Neural cell (in vitro differentiated cells): ENCODE measurements at regions not wholly inside any gene's neighbourhood (a gene's known extent, or its start where the extent isn't known, plus 50 kb on each side); places are given as distances from the start of the nearest gene placed in this dataset.

Experiments used
- H2AFZ ChIP-seq: fragments of 200-600, 300-800 bp; sonication (generic), shearing (Covaris generic); 2 replicates; pipeline ENCODE4 v1.6.0; 2014; ENCODE audit warnings: low read depth, mild to moderate bottlenecking, antibody characterized with exemption, low read length, moderate library complexity
- H3F3A ChIP-seq: fragments of 200-600 bp; shearing (Covaris generic); 2 replicates; pipeline ENCODE4 v1.6.1; 2016; ENCODE audit warnings: mild to moderate bottlenecking, moderate library complexity, mixed read lengths, antibody characterized with exemption, low read length; ENCODE audit not compliant: insufficient read depth, poor library complexity, severe bottlenecking
- H3K27ac ChIP-seq: fragments of 200-600, 300-800 bp; sonication (generic), shearing (Covaris generic); 2 replicates; pipeline ENCODE4 v1.5.1; 2014; ENCODE audit warnings: mild to moderate bottlenecking, low read length, moderate library complexity
- H3K27me3 ChIP-seq: fragments of 300-800, 200-600 bp; sonication (generic), shearing (Covaris generic); 2 replicates; pipeline ENCODE4 v1.6.0; 2014; ENCODE audit warnings: mild to moderate bottlenecking, low read depth, low read length, moderate library complexity; ENCODE audit not compliant: insufficient read depth
- H3K36me3 ChIP-seq: fragments of 300-800, 200-600 bp; sonication (generic), shearing (Covaris generic); 2 replicates; pipeline ENCODE4 v1.5.1; 2014; ENCODE audit warnings: mild to moderate bottlenecking, antibody characterized with exemption, low read length, moderate library complexity; ENCODE audit not compliant: insufficient read depth
- H3K4me2 ChIP-seq: fragments of 300-800, 200-600 bp; sonication (generic), shearing (Covaris generic); 2 replicates; pipeline ENCODE4 v1.6.0; 2014; ENCODE audit warnings: mild to moderate bottlenecking, low read length
- H3K4me3 ChIP-seq: fragments of 300-800, 200-600 bp; sonication (generic), shearing (Covaris generic); 2 replicates; pipeline ENCODE4 v1.5.1; 2014; ENCODE audit warnings: mild to moderate bottlenecking, low read length, moderate library complexity
- H3K79me2 ChIP-seq: fragments of 200-600 bp; shearing (Covaris generic); replicated peaks from 2 replicates; pipeline ENCODE4 v1.6.0; 2014; ENCODE audit warnings: mild to moderate bottlenecking, low read length, moderate library complexity; ENCODE audit not compliant: insufficient read depth
- H3K9ac ChIP-seq: fragments of 300-800, 200-600 bp; sonication (generic), shearing (Covaris generic); 2 replicates; pipeline ENCODE4 v1.6.1; 2016; ENCODE audit warnings: mild to moderate bottlenecking, low read length, mixed read lengths
- H3K9me2 ChIP-seq: fragments of 200-600 bp; shearing (Covaris generic); 2 replicates; pipeline ENCODE4 v1.6.1; 2016; ENCODE audit warnings: mild to moderate bottlenecking, low read length, mixed read lengths; ENCODE audit not compliant: insufficient read depth
- H3K9me3 ChIP-seq: fragments of 200-600, 300-800 bp; sonication (generic), shearing (Covaris generic); 2 replicates; pipeline ENCODE4 v1.6.1; 2016; ENCODE audit warnings: mild to moderate bottlenecking, mixed run types, low read length, moderate library complexity, mixed read lengths
- H4K20me1 ChIP-seq: fragments of 200-600 bp; shearing (Covaris generic); 2 replicates; pipeline ENCODE4 v1.6.1; 2016; ENCODE audit warnings: mild to moderate bottlenecking, mixed run types; ENCODE audit not compliant: insufficient read depth
- CTCF ChIP-seq: fragments of 450-650 bp; IDR thresholded peaks from 2 replicates; pipeline ENCODE4 v1.5.1; 2014; ENCODE audit warnings: antibody characterized with exemption, mild to moderate bottlenecking, moderate library complexity; ENCODE audit not compliant: poor library complexity, severe bottlenecking
- EP300 ChIP-seq: fragments of 450-650 bp; conservative IDR thresholded peaks from 2 replicates; pipeline ENCODE4 v1.6.1; 2014; ENCODE audit warnings: antibody characterized with exemption, mild to moderate bottlenecking, moderate library complexity; ENCODE audit not compliant: poor library complexity, severe bottlenecking
- EZH2 ChIP-seq: fragments of 200-600, 300-800 bp; shearing (Covaris generic), sonication (generic); IDR thresholded peaks from 2 replicates; pipeline ENCODE4 v1.6.1; 2014; ENCODE audit warnings: antibody characterized with exemption, low read length, borderline replicate concordance, mild to moderate bottlenecking; ENCODE audit not compliant: insufficient read depth, poor library complexity, severe bottlenecking
- MXI1 ChIP-seq: fragments of 450-650 bp; conservative IDR thresholded peaks from 2 replicates; pipeline ENCODE4 v1.6.1; 2014; ENCODE audit warnings: antibody characterized with exemption, mild to moderate bottlenecking; ENCODE audit not compliant: poor library complexity, severe bottlenecking
- POLR2AphosphoS5 ChIP-seq: IDR thresholded peaks from 2 replicates; pipeline ENCODE4 v1.6.1; 2012
- RAD21 ChIP-seq: fragments of 450-650 bp; conservative IDR thresholded peaks from 2 replicates; pipeline ENCODE4 v1.6.1; 2014; ENCODE audit warnings: antibody characterized with exemption, mild to moderate bottlenecking, moderate library complexity
- REST ChIP-seq: IDR thresholded peaks from 2 replicates; pipeline ENCODE4 v1.6.1; 2012; ENCODE audit warnings: borderline replicate concordance
- SMC3 ChIP-seq: fragments of 450-650 bp; conservative IDR thresholded peaks from 2 replicates; pipeline ENCODE4 v1.6.1; 2014; ENCODE audit warnings: antibody characterized with exemption, mild to moderate bottlenecking, moderate library complexity; ENCODE audit not compliant: poor library complexity
- TAF1 ChIP-seq: IDR thresholded peaks from 2 replicates; pipeline ENCODE4 v1.6.1; 2012; ENCODE audit warnings: low read depth

- no peaks in the 10 kb centered on the region for H3K9me3 ChIP-seq
- no peak overlapping the region for H3K4me2 ChIP-seq
- H3K36me3 ChIP-seq = no peaks in the 10 kb centered on the region
- H3K27ac ChIP-seq = no peak overlapping the region
- H3K79me2 ChIP-seq = no peaks in the 10 kb centered on the region
- H3F3A ChIP-seq = no peaks in the 10 kb centered on the region
- H3K9me2 ChIP-seq = no peaks in the 10 kb centered on the region
- no peaks in the 10 kb centered on the region for H3K27me3 ChIP-seq
- no peak overlapping the region for H2AFZ ChIP-seq
- no peaks in the 10 kb centered on the region for H4K20me1 ChIP-seq
- H3K9ac ChIP-seq = no peak overlapping the region
- no peak for TF ChIP-seq REST
- TF ChIP-seq CTCF = no peak
- TF ChIP-seq RAD21 = no peak
- TF ChIP-seq MXI1 = no peak
- TF ChIP-seq TAF1 = no peak
- TF ChIP-seq EZH2 = no peak
- TF ChIP-seq EP300 = no peak
- TF ChIP-seq SMC3 = no peak
- no peak for TF ChIP-seq POLR2AphosphoS5
- no peak overlapping the region for H3K4me3 ChIP-seq
Observed at GRCh38 chr2:172323861-172324597, 103.4 kb upstream of the ITGA6 start.

GRCh38 chr2:172326211-172326509 lies 101.2 kb upstream of the ITGA6 start:
- Histone ChIP-seq H3K9ac (no peak overlapping the region), H3K27ac (no peak overlapping the region), H3K4me3 (no peak overlapping the region), H2AFZ (no peak overlapping the region), H3K27me3 (no peaks in the 10 kb centered on the region), H3K9me3 (no peaks in the 10 kb centered on the region), H3K79me2 (no peaks in the 10 kb centered on the region), H3K36me3 (no peaks in the 10 kb centered on the region), H4K20me1 (no peaks in the 10 kb centered on the region), H3F3A (no peaks in the 10 kb centered on the region), H3K9me2 (no peaks in the 10 kb centered on the region), H3K4me2 (no peak overlapping the region)
- TF ChIP-seq RAD21 (no peak), POLR2AphosphoS5 (no peak), EZH2 (no peak), REST (no peak), CTCF (no peak), SMC3 (no peak), TAF1 (no peak), MXI1 (no peak)
